Activated naive CD8-positive, alpha-beta T cell treated with anti-CD3 and anti-CD28 coated beads, Interleukin-2, amount 10 ng/mL, durations not matched to agents 7 days and 5 days (primary cell): ENCODE measurements at regions not wholly inside any gene's neighbourhood (a gene's known extent, or its start where the extent isn't known, plus 50 kb on each side); places are given as distances from the start of the nearest gene placed in this dataset.

Source experiments
- ATAC-seq: fragments of 150-1000 bp; cut with Tn5 transposase; one replicate; pipeline ENCODE4 v1.10.0; 2021; ENCODE audit warnings: low read depth, moderate library complexity
- POLR2A ChIA-PET: fragments of 350-600 bp; sonication (Branson Sonifier 250); formaldehyde crosslinking; loops from one replicate; lab custom pipeline; 2021; ENCODE audit warnings: antibody characterized with exemption; lab: Charles Lee
- DNase-seq: peaks from one replicate; pipeline ENCODE4 v3.0.0; 2021
- H3K27ac Mint-ChIP-seq: one replicate; pipeline ENCODE4 v1.8.0; 2022; ENCODE audit warnings: mild to moderate bottlenecking, mixed read lengths
- H3K27me3 Mint-ChIP-seq: one replicate; pipeline ENCODE4 v1.8.0; 2022; ENCODE audit warnings: mild to moderate bottlenecking, moderate library complexity, mixed read lengths
- H3K36me3 Mint-ChIP-seq: one replicate; pipeline ENCODE4 v1.8.0; 2021; ENCODE audit warnings: mild to moderate bottlenecking, mixed read lengths
- H3K4me1 Mint-ChIP-seq: one replicate; pipeline ENCODE4 v1.8.0; 2021; ENCODE audit warnings: mixed read lengths
- H3K4me3 Mint-ChIP-seq: one replicate; pipeline ENCODE4 v1.8.0; 2022; ENCODE audit warnings: mild to moderate bottlenecking, moderate library complexity, mixed read lengths
- H3K9me3 Mint-ChIP-seq: one replicate; pipeline ENCODE4 v1.8.0; 2021; ENCODE audit warnings: mixed read lengths

DNA sequence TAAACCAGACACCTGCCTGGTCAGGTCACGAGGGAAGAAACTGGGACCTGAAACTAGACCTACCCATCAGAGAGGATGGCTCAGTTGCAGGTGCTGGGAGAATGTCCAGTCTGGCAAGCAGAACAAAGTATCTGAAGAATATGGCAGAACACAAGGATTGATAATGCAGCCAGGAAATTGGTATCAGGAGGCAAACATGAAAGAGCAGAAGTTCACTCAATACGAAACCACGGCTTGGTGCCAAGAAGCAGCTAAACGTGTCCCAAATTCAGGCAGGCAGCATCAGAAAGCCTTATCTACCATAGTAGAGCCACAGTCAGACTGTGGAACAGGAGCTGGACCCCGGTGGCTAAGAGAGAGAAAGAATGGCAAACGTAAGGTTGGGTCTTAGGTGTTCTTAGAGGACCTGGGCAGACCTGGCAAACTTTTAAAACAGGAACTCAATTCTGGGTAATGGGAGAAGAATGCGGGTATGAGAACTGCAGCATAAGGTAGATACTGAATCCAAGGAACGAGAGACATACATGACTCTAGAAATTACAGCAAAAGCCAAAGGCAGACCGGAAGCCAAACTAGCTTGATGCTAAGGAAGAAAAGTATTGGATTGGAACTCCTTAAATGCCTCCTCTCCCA lies 169.0 kb upstream of the NECTIN3 start:
- no peak for DNase-seq
- no peaks in the 10 kb centered on the region for H3K9me3 Mint-ChIP-seq
- H3K36me3 Mint-ChIP-seq = no peaks in the 10 kb centered on the region
- POLR2A ChIA-PET = no interaction called here
- no peak overlapping the region for H3K27ac Mint-ChIP-seq
- no peak overlapping the region for H3K4me3 Mint-ChIP-seq
- peaks cover 8% of the 10 kb centered on the region for H3K27me3 Mint-ChIP-seq
- no peaks in the 10 kb centered on the region for H3K4me1 Mint-ChIP-seq
- ATAC-seq = no peak

DNA sequence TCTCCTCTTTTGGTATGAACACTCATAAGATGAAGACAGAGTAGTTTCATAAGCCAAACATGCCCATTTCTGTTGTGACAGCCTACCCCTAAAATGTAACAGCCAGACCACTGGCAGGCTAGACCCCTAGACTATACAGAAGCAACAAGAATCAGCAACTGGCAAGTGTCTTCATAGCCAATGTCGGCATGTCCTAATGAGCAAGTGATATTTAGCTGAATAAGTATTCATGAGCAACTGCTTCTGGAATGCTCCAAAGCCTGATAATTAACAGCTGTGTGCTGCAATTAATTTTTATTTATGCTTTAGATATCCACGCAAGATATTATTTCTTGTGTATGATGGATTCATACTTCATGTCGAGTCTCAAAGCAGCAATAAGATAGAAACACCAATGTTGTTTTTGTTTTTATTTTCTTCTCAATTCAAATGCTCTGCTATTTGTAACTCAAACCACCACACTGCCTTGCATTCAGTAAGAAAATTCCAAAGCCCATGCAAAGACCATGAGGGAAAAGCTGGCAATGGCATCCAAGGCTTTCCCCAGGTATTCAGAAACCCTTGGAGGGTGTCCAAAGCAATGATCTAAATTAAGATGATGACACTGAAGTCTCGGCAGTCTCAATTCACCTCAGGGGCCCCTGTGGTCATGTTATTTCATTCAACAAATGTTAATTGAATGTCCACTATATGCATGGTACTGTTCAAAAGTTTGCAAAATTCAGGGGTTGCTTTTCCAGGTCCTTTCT lies 167.7 kb upstream of the NECTIN3 start:
- Mint-ChIP-seq H3K36me3 (no peaks in the 10 kb centered on the region), H3K27ac (no peak overlapping the region), H3K4me3 (no peak overlapping the region), H3K4me1 (no peaks in the 10 kb centered on the region), H3K27me3 (peaks cover 6% of the 10 kb centered on the region), H3K9me3 (no peaks in the 10 kb centered on the region)
- no peak for ATAC-seq
- no peak for DNase-seq
- POLR2A ChIA-PET = no interaction called here

DNA sequence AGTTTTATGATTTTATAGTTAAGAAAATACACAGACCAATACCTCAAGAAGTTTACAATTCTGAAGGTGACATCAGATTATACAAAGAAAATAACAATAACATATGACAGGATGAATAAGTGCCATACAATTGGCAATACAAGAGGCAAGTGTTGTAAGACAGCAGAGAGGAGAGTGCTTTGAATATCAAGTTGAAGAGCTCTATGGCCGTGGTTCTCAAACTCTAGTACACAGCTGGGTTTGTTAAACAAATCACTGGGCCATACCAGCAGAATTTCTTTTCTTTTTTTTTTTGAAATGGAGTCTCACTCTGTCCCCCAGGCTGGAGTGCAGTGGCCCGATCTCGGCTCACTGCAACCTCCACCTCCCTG lies 167.1 kb upstream of the NECTIN3 start:
- ATAC-seq (no peak), DNase-seq (no peak)
- H3K9me3 Mint-ChIP-seq = no peaks in the 10 kb centered on the region
- no peak overlapping the region for H3K27ac Mint-ChIP-seq
- H3K4me1 Mint-ChIP-seq = no peaks in the 10 kb centered on the region
- H3K36me3 Mint-ChIP-seq = no peaks in the 10 kb centered on the region
- H3K4me3 Mint-ChIP-seq = no peak overlapping the region
- POLR2A ChIA-PET = no interaction called here
- H3K27me3 Mint-ChIP-seq = peaks cover 5% of the 10 kb centered on the region

DNA sequence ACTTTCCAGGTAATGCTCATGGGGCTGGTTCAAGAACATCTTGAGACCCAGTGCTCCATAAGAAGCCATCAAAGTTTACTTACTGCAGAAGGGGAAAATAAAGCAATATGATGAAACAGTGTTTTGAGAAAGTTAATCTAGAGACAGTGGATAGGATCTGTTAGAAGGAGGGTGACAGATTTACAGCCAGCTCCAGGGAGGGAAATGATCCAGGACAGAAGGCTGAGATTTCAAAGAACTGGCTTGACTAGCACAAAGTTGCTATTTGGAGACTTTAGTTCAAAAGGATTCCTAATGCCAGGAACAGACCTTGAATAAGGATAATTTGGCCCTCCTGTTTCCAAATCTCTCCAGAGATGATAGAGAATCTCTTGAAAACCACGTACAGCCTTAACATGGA lies 166.5 kb upstream of the NECTIN3 start:
- Mint-ChIP-seq H3K4me1 (no peaks in the 10 kb centered on the region), H3K36me3 (no peaks in the 10 kb centered on the region), H3K27me3 (peaks cover 5% of the 10 kb centered on the region), H3K27ac (no peak overlapping the region), H3K9me3 (no peaks in the 10 kb centered on the region), H3K4me3 (no peak overlapping the region)
- ATAC-seq (no peak), DNase-seq (no peak)
- POLR2A ChIA-PET = no interaction called here

DNA sequence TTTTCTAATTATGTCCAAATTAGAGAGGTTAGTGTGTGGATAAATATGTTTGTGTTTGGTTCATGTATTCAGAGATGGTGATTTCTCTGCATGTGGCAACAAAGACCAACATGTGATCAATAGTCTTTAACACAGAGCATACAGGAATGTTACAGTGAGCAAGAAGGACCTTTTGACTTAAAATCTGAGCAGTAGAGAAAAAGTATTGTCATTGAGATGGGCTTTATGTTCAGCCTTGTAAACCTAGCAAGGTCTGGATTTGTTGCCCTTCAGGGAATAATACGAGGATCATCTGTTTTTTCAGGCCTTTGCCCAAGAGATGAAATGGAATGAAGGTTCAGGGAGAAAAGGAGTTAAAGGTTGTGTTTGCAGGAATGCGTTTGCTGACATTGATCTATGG lies 161.8 kb upstream of the NECTIN3 start:
- Mint-ChIP-seq H3K36me3 (no peaks in the 10 kb centered on the region), H3K4me1 (no peaks in the 10 kb centered on the region), H3K27me3 (peaks cover 2% of the 10 kb centered on the region), H3K9me3 (peaks cover 2% of the 10 kb centered on the region), H3K27ac (no peak overlapping the region), H3K4me3 (no peak overlapping the region)
- ATAC-seq = no peak
- no peak for DNase-seq
- POLR2A ChIA-PET = no interaction called here

DNA sequence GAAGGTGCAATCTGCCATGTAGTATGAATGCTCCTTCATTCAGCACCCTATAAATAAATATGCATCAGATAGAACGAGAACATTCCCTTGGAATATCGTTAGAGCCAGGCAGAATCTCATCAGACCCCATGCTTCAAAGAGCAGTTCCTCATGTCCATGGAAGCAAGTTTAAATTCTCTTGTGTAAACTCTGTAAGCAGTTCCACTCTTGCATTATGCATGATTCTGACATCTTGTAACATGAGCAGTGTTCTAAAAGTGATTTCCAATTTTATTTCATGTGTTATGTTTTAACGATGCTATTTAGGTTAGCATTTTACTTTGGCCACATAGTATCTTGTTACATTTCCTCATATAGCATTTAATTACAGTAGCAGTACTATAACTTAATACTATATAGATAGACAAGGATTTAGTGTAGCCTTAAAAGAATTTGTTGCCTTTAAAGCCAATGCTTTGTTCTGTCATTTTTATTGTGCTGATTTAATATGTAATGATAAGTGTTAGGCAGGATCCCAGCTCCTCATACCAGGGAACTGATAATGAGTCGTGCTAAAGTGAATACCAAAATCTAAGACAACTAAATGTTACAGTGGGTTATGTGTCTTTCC lies 161.2 kb upstream of the NECTIN3 start:
- Mint-ChIP-seq H3K4me1 (no peaks in the 10 kb centered on the region), H3K36me3 (no peaks in the 10 kb centered on the region), H3K9me3 (peaks cover 2% of the 10 kb centered on the region), H3K4me3 (no peak overlapping the region), H3K27ac (no peak overlapping the region), H3K27me3 (peaks cover 2% of the 10 kb centered on the region)
- ATAC-seq = no peak
- POLR2A ChIA-PET = no interaction called here
- no peak for DNase-seq

DNA sequence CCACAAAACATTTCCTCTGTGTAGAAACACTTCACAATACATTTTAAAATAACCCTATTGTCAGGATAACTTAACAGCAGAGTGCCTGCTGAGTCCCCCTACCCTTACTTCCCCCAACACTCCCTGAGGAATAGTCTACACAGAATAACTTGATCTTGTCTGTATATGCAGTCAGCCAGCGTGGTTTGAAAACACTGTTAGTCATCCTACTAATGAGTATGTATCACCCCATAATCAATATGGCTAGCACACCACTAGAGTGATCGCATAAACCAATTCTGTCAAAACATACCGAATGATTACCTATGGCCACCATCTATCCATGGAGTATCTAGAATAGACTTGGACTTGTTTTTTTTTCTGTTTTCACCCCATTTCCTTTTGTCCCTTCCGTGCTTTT lies 152.7 kb upstream of the NECTIN3 start:
- H3K4me1 Mint-ChIP-seq = no peaks in the 10 kb centered on the region
- DNase-seq = no peak
- POLR2A ChIA-PET = no interaction called here
- H3K27me3 Mint-ChIP-seq = no peaks in the 10 kb centered on the region
- H3K27ac Mint-ChIP-seq = no peak overlapping the region
- no peaks in the 10 kb centered on the region for H3K36me3 Mint-ChIP-seq
- no peak overlapping the region for H3K4me3 Mint-ChIP-seq
- no peak for ATAC-seq
- peaks cover 1% of the 10 kb centered on the region for H3K9me3 Mint-ChIP-seq

DNA sequence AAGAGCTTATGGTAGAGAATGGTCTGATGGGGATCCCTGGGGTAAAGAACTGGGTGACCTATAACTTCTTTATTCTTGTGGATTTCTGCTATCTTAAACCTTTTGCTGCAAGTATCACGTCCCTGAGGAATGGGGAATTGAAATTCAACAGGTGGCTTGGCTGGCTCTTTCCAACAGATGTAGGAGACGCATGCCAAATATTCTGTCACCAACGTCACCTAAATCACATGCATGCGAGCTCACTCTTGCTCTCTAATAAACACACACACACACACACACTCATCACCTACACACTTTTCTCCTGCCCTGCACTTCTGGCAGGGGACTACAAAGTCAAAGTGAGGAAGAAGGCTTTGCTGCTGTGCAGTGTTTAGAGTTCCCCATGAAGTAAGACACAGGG lies 145.8 kb upstream of the NECTIN3 start:
- Mint-ChIP-seq H3K4me1 (no peaks in the 10 kb centered on the region), H3K9me3 (no peaks in the 10 kb centered on the region), H3K36me3 (no peaks in the 10 kb centered on the region), H3K27me3 (peaks cover 4% of the 10 kb centered on the region), H3K27ac (no peak overlapping the region), H3K4me3 (no peak overlapping the region)
- DNase-seq = no peak
- no peak for ATAC-seq
- POLR2A ChIA-PET = no interaction called here

DNA sequence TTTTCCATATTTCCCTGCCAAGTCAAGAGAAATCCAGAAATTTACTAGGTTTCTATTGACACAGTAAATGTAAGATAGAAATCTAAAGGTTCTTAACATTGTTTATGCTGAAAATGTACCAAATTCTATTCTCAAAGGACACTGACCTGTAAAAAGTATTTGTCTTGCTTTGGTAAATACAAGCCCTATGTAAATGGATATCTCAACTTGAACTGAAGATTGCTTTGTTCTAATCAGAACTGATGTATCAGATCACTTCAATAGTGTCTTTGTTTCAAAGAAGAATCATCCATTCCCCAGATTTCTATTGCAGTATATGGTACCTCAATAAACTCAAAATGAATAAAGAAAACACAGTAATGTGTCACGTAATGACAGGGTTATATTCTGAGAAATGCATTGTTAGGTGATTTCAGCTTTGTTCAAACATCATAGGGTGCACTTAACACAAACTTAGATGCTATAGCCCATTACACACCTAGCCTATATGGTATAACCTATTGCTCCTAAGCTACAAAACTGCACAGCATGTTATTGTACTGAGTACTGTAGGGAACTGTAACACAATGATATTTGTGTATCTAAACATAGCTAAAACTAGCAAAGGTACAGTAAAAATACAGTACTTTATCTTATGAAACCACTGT lies 143.5 kb upstream of the NECTIN3 start:
- Mint-ChIP-seq H3K4me3 (no peak overlapping the region), H3K27me3 (peaks cover 4% of the 10 kb centered on the region), H3K36me3 (no peaks in the 10 kb centered on the region), H3K9me3 (no peaks in the 10 kb centered on the region), H3K27ac (no peak overlapping the region), H3K4me1 (no peaks in the 10 kb centered on the region)
- POLR2A ChIA-PET = no interaction called here
- no peak for ATAC-seq
- no peak for DNase-seq

DNA sequence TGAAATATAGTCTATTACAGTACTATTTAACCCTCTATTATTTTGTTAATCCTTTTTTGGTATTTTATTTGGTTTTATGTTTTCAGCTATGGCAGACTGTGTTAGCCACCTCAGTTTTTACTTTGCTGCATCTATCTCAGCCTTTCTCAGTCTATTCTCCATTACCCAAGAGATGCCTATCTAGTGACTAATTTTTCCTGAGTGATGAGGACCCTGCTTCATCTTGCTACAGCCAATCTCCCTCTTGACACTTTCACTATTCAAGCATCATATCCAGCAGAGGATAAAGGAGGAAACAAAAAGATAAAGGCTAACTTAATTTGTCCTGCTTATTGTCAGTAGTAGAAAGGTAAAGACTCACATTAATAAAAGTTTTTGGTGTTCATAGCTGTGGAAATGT lies 141.8 kb upstream of the NECTIN3 start:
- H3K4me1 Mint-ChIP-seq = no peaks in the 10 kb centered on the region
- H3K4me3 Mint-ChIP-seq = no peak overlapping the region
- DNase-seq = no peak
- H3K9me3 Mint-ChIP-seq = no peaks in the 10 kb centered on the region
- peaks cover 4% of the 10 kb centered on the region for H3K27me3 Mint-ChIP-seq
- POLR2A ChIA-PET = no interaction called here
- no peaks in the 10 kb centered on the region for H3K36me3 Mint-ChIP-seq
- no peak for ATAC-seq
- no peak overlapping the region for H3K27ac Mint-ChIP-seq

DNA sequence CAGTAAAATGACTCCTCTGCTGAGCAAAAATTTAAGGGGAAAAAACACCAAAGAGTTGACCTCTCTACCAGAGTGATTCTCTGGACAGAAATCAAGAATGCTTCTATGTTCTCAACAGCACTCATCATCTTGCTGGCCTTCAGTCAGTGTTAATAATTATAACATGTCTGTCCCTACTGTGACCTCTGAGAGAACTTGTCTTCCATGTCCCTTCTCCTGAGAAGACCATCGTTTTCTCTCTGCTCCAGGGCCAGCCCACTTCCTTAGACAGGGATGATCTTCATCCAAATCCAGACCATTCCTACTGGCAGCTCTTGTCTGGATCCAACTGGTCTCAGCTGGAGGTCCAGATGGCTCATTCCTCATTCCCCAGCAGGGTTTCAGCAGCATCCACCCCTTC lies 139.0 kb upstream of the NECTIN3 start:
- Mint-ChIP-seq H3K27ac (no peak overlapping the region), H3K27me3 (peaks cover 2% of the 10 kb centered on the region), H3K4me1 (no peaks in the 10 kb centered on the region), H3K36me3 (no peaks in the 10 kb centered on the region), H3K4me3 (no peak overlapping the region), H3K9me3 (no peaks in the 10 kb centered on the region)
- ATAC-seq (no peak), DNase-seq (no peak)
- POLR2A ChIA-PET = no interaction called here

DNA sequence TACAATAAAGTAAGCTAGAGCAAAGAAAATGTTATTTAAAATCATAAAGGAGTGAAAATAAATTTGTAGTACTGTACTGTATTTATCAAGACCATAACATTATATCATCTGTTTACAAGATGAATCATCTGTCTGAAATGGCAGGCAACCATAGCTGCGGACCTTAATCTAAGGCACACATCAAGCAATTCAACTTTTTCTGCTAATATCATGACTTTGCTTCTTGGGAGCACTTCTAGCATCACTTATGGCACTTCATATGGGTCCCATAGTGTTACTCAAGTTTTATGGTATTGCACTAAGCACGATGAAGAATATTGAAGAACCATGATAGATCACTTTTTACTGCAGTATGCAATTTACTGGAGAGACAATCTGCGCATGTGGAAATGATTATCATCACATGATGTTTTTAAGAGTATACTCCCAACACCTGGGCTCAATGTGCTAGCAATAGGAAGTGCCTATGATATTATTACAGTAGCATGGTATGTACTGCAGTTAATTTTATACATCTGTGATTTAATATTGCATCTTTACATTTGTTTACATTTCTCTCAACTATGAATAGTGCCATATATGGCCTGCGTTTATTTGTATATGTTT lies 137.7 kb upstream of the NECTIN3 start:
- no peaks in the 10 kb centered on the region for H3K36me3 Mint-ChIP-seq
- DNase-seq (no peak), ATAC-seq (no peak)
- H3K4me1 Mint-ChIP-seq = no peaks in the 10 kb centered on the region
- no peak overlapping the region for H3K27ac Mint-ChIP-seq
- H3K4me3 Mint-ChIP-seq = no peak overlapping the region
- H3K27me3 Mint-ChIP-seq = peaks cover 4% of the 10 kb centered on the region
- H3K9me3 Mint-ChIP-seq = no peaks in the 10 kb centered on the region
- POLR2A ChIA-PET = no interaction called here

DNA sequence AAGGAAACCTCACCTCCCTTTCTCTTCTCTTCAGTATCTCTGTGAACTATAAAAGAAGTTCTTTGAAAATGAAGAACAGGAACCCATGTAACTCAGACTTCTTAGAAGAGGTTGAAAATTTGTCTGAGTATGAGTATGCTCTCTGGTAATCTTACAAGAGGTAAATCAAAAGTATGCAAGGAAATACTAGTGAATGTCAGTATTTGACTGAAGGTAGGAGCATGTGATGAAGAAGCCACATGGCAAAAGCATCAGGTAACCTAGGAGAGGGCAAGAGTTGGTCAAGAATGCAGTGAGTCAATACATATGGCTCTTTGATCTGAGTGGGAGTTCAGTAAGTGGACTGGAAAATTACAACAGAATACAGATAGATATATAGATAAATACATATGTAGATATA lies 133.0 kb upstream of the NECTIN3 start:
- no peak overlapping the region for H3K27ac Mint-ChIP-seq
- no peaks in the 10 kb centered on the region for H3K9me3 Mint-ChIP-seq
- ATAC-seq = no peak
- H3K36me3 Mint-ChIP-seq = no peaks in the 10 kb centered on the region
- no peaks in the 10 kb centered on the region for H3K4me1 Mint-ChIP-seq
- POLR2A ChIA-PET = no interaction called here
- H3K27me3 Mint-ChIP-seq = peaks cover 4% of the 10 kb centered on the region
- DNase-seq = no peak
- H3K4me3 Mint-ChIP-seq = no peak overlapping the region
